G401 (cell line): ENCODE measurements at regions not wholly inside any gene's neighbourhood (a gene's known extent, or its start where the extent isn't known, plus 50 kb on each side); places are given as distances from the start of the nearest gene placed in this dataset.

Experiments used
- DNase-seq: peaks from one replicate; pipeline ENCODE4 v3.0.0-alpha.2; 2015; ENCODE audit warnings: low spot score
- in situ Hi-C: cut with HindIII; loops from 2 replicates; pipeline ENCODE4 v1.10.0; 2016; ENCODE audit warnings: low sequenced_read_pairs, mixed read lengths

- in situ Hi-C loops, result no loop called here
- DNase-seq, result no peak
Observed at GRCh38 chr10:44788147-44789129, 122.7 kb upstream of the TMEM72 start.

GRCh38 chr10:44792119-44792775 is 118.9 kb upstream of the TMEM72 start:
- no peak for DNase-seq
- in situ Hi-C loops, result no loop called here

- no peak for DNase-seq
- in situ Hi-C loops, result no loop called here
Observed at GRCh38 chr10:44799966-44800365, 111.2 kb upstream of the TMEM72 start.

GRCh38 chr10:44801383-44802327 is 109.5 kb upstream of the TMEM72 start:
- DNase-seq, result no peak

GRCh38 chr10:44803862-44804261 is 107.3 kb upstream of the TMEM72 start:
- DNase-seq, result no peak
- in situ Hi-C loops, result no loop called here

More at GRCh38 chr10:44801383-44802327, 109.5 kb upstream of the TMEM72 start:
- in situ Hi-C loops, result no loop called here

GRCh38 chr10:44804661-44805060 is 106.5 kb upstream of the TMEM72 start:
- in situ Hi-C loops, result no loop called here
- no peak for DNase-seq

- no peak for DNase-seq
- in situ Hi-C loops, result no loop called here
Observed at GRCh38 chr10:44805466-44806210, 105.5 kb upstream of the TMEM72 start.

- in situ Hi-C loops, result no loop called here
- no peak for DNase-seq
Observed at GRCh38 chr10:44806950-44807349, 104.2 kb upstream of the TMEM72 start.

- no peak for DNase-seq
- in situ Hi-C loops, result no loop called here
Observed at GRCh38 chr10:44807451-44807850, 103.7 kb upstream of the TMEM72 start.

GRCh38 chr10:44809647-44810046 is 101.5 kb upstream of the TMEM72 start:
- in situ Hi-C loops, result no loop called here
- no peak for DNase-seq

GRCh38 chr10:44811072-44811471 is 100.1 kb upstream of the TMEM72 start:
- DNase-seq, result no peak
- in situ Hi-C loops, result no loop called here

- no peak for DNase-seq
- in situ Hi-C loops, result no loop called here
Observed at GRCh38 chr10:44813201-44813600, 97.9 kb upstream of the TMEM72 start.

GRCh38 chr10:44814929-44815328 is 96.2 kb upstream of the TMEM72 start:
- no peak for DNase-seq
- in situ Hi-C loops, result no loop called here

GRCh38 chr10:44818041-44818649 is 93.0 kb upstream of the TMEM72 start:
- DNase-seq, result no peak
- in situ Hi-C loops, result no loop called here

- in situ Hi-C loops, result no loop called here
- no peak for DNase-seq
Observed at GRCh38 chr10:44818701-44819127, 92.4 kb upstream of the TMEM72 start.

GRCh38 chr10:44820094-44820493 is 91.0 kb upstream of the TMEM72 start:
- in situ Hi-C loops, result no loop called here
- no peak for DNase-seq

- in situ Hi-C loops, result no loop called here
- DNase-seq, result no peak
Observed at GRCh38 chr10:44821290-44821689, 89.8 kb upstream of the TMEM72 start.

- no peak for DNase-seq
- in situ Hi-C loops, result no loop called here
Observed at GRCh38 chr10:44822349-44822748, 88.8 kb upstream of the TMEM72 start.
